B cell (primary cell): ENCODE measurements at regions not wholly inside any gene's neighbourhood (a gene's known extent, or its start where the extent isn't known, plus 50 kb on each side); places are given as distances from the start of the nearest gene placed in this dataset.

Experiments used
- ATAC-seq: fragments of 200-7000 bp; cut with Tn5 transposase; one replicate; pipeline ENCODE4 v1.10.0; 2021; ENCODE audit warnings: low read depth, mild to moderate bottlenecking, moderate number of reproducible peaks, moderate library complexity
- CTCF ChIA-PET: fragments of 350-600 bp; sonication (Branson Sonifier 250); formaldehyde crosslinking; loops from one replicate; lab custom pipeline; 2021; ENCODE audit warnings: antibody characterized with exemption, inconsistent platforms; lab: Charles Lee
- POLR2A ChIA-PET: fragments of 350-600 bp; sonication (Branson Sonifier 250); formaldehyde crosslinking; loops from one replicate; lab custom pipeline; 2021; ENCODE audit warnings: antibody characterized with exemption; lab: Charles Lee
- DNase-seq: peaks from one replicate; pipeline ENCODE4 v3.0.0; 2013
- H2AFZ ChIP-seq: 2 replicates; pipeline ENCODE4 v1.6.1; 2012; ENCODE audit warnings: mild to moderate bottlenecking, low read depth, low read length; ENCODE audit not compliant: insufficient read depth, poor library complexity, severe bottlenecking
- H3K27ac ChIP-seq, 2 donors: 1 replicate in 1 of 2; 2 replicates in 1 of 2; pipeline ENCODE4 v1.5.1; 2012 to 2013; ENCODE audit warnings: low read length in 2 of 2, mild to moderate bottlenecking in 2 of 2, moderate library complexity in 1 of 2
- H3K27me3 ChIP-seq, 4 experiments: fragments of 200-600 bp in 1 of 4; sonication (generic) in 1 of 4; replicated peaks in 1 of 4; 1 replicate in 2 of 4; 2 replicates in 2 of 4; pipeline versions ENCODE4 v1.6.1 to v1.7.0; 2013 to 2016; ENCODE audit warnings: low read length in 3 of 4, mild to moderate bottlenecking in 2 of 4, mixed read lengths in 1 of 4, moderate library complexity in 1 of 4; ENCODE audit not compliant: insufficient read depth in 4 of 4, control insufficient read depth in 3 of 4; ENCODE audit errors: control extremely low read depth in 1 of 4
- H3K36me3 ChIP-seq, 2 experiments: replicated peaks in 1 of 2; 1 replicate in 1 of 2; 2 replicates in 1 of 2; pipeline versions ENCODE4 v1.6.1 to v1.7.1; 2013; ENCODE audit warnings: low read length in 1 of 2; ENCODE audit not compliant: insufficient read depth in 2 of 2, control insufficient read depth in 1 of 2; ENCODE audit errors: control extremely low read depth in 1 of 2, extremely low read depth in 1 of 2
- H3K4me1 ChIP-seq, 2 donors: fragments of 200-600 bp in 1 of 2; sonication (generic) in 1 of 2; 1 replicate in 1 of 2; 2 replicates in 1 of 2; pipeline versions ENCODE4 v1.5.1 to v1.6.1; 2013 to 2017; ENCODE audit warnings: low read length in 2 of 2; ENCODE audit not compliant: control insufficient read depth in 2 of 2, insufficient read depth in 2 of 2
- H3K4me2 ChIP-seq: replicated peaks from 2 replicates; pipeline ENCODE3; 2012; ENCODE audit warnings: mild to moderate bottlenecking, low read depth, low read length; ENCODE audit not compliant: poor library complexity, severe bottlenecking
- H3K4me3 ChIP-seq, 5 experiments: fragments of 200-600 bp in 1 of 5; sonication (generic) in 1 of 5; 1 replicate in 3 of 5; 2 replicates in 2 of 5; pipeline versions ENCODE4 v1.5.1 to v1.7.0; 2011 to 2016; ENCODE audit warnings: low read length in 4 of 5, mild to moderate bottlenecking in 4 of 5, low read depth in 2 of 5, control low read depth in 1 of 5, moderate library complexity in 1 of 5; ENCODE audit not compliant: insufficient read depth in 1 of 5; ENCODE audit errors: control extremely low read depth in 1 of 5, extremely low read depth in 1 of 5
- H3K79me2 ChIP-seq: fragments of 200-600 bp; sonication (generic); one replicate; pipeline ENCODE4 v1.6.0; 2016; ENCODE audit warnings: low read length; ENCODE audit not compliant: control insufficient read depth, insufficient read depth
- H3K9ac ChIP-seq: fragments of 200-600 bp; sonication (generic); 2 replicates; pipeline ENCODE4 v1.6.1; 2017; ENCODE audit warnings: mild to moderate bottlenecking, low read length, moderate library complexity
- H3K9me3 ChIP-seq, 3 donors: one replicate each; pipeline versions ENCODE4 v1.6.1 to v1.7.1; 2013; ENCODE audit warnings: low read length in 2 of 3; ENCODE audit not compliant: control insufficient read depth in 2 of 3, insufficient read depth in 1 of 3; ENCODE audit errors: control extremely low read depth in 1 of 3
- H4K20me1 ChIP-seq: 2 replicates; pipeline ENCODE4 v1.6.0; 2012; ENCODE audit warnings: mild to moderate bottlenecking, low read length; ENCODE audit not compliant: insufficient read depth, control insufficient read depth, poor library complexity, severe bottlenecking
- H3K27ac Mint-ChIP-seq: one replicate; pipeline ENCODE4 v1.8.0; 2021; ENCODE audit warnings: mixed read lengths
- H3K27me3 Mint-ChIP-seq: one replicate; pipeline ENCODE4 v1.8.0; 2021; ENCODE audit warnings: mixed read lengths
- H3K4me1 Mint-ChIP-seq: one replicate; pipeline ENCODE4 v1.8.0; 2021; ENCODE audit warnings: mixed read lengths
- H3K4me3 Mint-ChIP-seq: one replicate; pipeline ENCODE4 v1.8.0; 2021; ENCODE audit warnings: mixed read lengths
- H3K9me3 Mint-ChIP-seq: one replicate; pipeline ENCODE4 v1.8.0; 2022; ENCODE audit warnings: mixed read lengths; ENCODE audit not compliant: insufficient read depth
- CTCF ChIP-seq: fragments of 200-600 bp; IDR thresholded peaks from one replicate; pipeline ENCODE4 v1.8.0; 2022; ENCODE audit warnings: antibody characterized with exemption, mild to moderate bottlenecking
- EZH2 ChIP-seq: IDR thresholded peaks from 2 replicates; pipeline ENCODE4 v1.6.1; 2012; ENCODE audit warnings: borderline replicate concordance, low read depth, mild to moderate bottlenecking, moderate library complexity, low read length; ENCODE audit not compliant: insufficient read depth, poor library complexity, severe bottlenecking
- WGBS: methylation state at CpG from one replicate; pipeline ENCODE4 v1.1.5; 2013; ENCODE audit warnings: missing lambda C conversion rate; ENCODE audit not compliant: insufficient coverage; 5-methylcytosine and 5-hydroxymethylcytosine counted together
- intact Hi-C: fragments of 100-400 bp; cut with micrococcal nuclease; formaldehyde crosslinking; loops from one replicate; pipeline ENCODE4 v1.10.0; 2022

GRCh38 chr10:123382491-123382890 lies 228.3 kb downstream of the BUB3 start:
- Mint-ChIP-seq H3K9me3 (peaks cover 6% of the 10 kb centered on the region), H3K27ac (no peak overlapping the region), H3K4me1 (no peaks in the 10 kb centered on the region), H3K27me3 (peaks cover 4% of the 10 kb centered on the region), H3K4me3 (no peak overlapping the region)
- CTCF ChIA-PET = no interaction called here
- Histone ChIP-seq H4K20me1 (no peaks in the 10 kb centered on the region), H3K4me1 (no peaks in the 10 kb centered on the region), H3K4me2 (no peak overlapping the region), H3K9me3 (peaks cover 0 to 7% (median 3%) of the 10 kb centered on the region in 3 donors), H3K79me2 (no peaks in the 10 kb centered on the region), H3K4me3 (no peak overlapping the region), H3K36me3 (no peaks in the 10 kb centered on the region), H2AFZ (no peak overlapping the region), H3K27me3 (no peaks in the 10 kb centered on the region), H3K27ac (no peak overlapping the region), H3K9ac (no peak overlapping the region)
- no peak for TF ChIP-seq CTCF
- no peak for TF ChIP-seq EZH2
- ATAC-seq (no peak), DNase-seq (no peak)
- intact Hi-C loops = no loop called here
- POLR2A ChIA-PET = no interaction called here
- WGBS = 93% methylated on average over 1 of the region's 4 CpGs

GRCh38 chr10:123385508-123386080 lies 231.4 kb downstream of the BUB3 start:
- no peaks in the 10 kb centered on the region for H3K4me1 ChIP-seq
- CTCF ChIA-PET = no interaction called here

More at GRCh38 chr10:123385508-123386080, 231.4 kb downstream of the BUB3 start:
- POLR2A ChIA-PET = no interaction called here
- Mint-ChIP-seq H3K9me3 (peaks cover 8% of the 10 kb centered on the region), H3K27me3 (no peaks in the 10 kb centered on the region), H3K27ac (no peak overlapping the region), H3K4me1 (no peaks in the 10 kb centered on the region), H3K4me3 (no peak overlapping the region)
- peaks cover 3 to 21% (median 3%) of the 10 kb centered on the region in 3 donors for H3K9me3 ChIP-seq
- H3K36me3 ChIP-seq = no peaks in the 10 kb centered on the region
- intact Hi-C loops = no loop called here
- TF ChIP-seq EZH2 = no peak
- TF ChIP-seq CTCF = no peak
- H3K4me3 ChIP-seq = no peak overlapping the region
- ATAC-seq (no peak), DNase-seq (no peak)
- H3K79me2 ChIP-seq = no peaks in the 10 kb centered on the region
- no peak overlapping the region for H3K27ac ChIP-seq
- H3K4me2 ChIP-seq = no peak overlapping the region
- H3K9ac ChIP-seq = no peak overlapping the region
- no peak overlapping the region for H2AFZ ChIP-seq
- no CpG with 5 or more reads among the region's 2 CpGs for WGBS
- H3K27me3 ChIP-seq = no peaks in the 10 kb centered on the region
- H4K20me1 ChIP-seq = no peaks in the 10 kb centered on the region
